ENCODE measurements at regions not wholly inside any gene's neighbourhood (a gene's known extent, or its start where the extent isn't known, plus 50 kb on each side); places are given as distances from the start of the nearest gene placed in this dataset.
"Not testable (repeated sequence)": the region's sequence is repeated elsewhere in the genome, so short reads cannot be mapped to it uniquely, and the experiment has no call there.

DNA sequence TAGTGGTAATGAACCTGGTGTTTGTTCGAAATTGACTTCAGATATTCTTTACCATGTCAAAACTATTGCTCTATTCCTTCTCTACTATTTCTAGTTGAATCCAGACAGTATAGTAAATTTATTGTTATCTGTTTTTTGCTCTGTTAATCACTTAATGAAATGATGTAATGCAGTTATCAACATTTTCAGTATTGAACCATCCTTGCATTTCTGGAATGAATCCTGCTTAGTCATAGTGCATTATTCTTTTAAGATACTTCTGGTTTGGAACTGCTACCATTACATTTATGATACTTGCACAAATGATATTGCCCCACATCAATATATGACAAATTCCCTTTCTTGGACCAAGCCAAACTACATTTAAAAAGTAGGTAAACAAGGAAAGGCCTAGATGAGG lies 554.0 kb upstream of the KLF4 start:
- DNase-seq (ENCODE audit: low read depth) = no peak

DNA sequence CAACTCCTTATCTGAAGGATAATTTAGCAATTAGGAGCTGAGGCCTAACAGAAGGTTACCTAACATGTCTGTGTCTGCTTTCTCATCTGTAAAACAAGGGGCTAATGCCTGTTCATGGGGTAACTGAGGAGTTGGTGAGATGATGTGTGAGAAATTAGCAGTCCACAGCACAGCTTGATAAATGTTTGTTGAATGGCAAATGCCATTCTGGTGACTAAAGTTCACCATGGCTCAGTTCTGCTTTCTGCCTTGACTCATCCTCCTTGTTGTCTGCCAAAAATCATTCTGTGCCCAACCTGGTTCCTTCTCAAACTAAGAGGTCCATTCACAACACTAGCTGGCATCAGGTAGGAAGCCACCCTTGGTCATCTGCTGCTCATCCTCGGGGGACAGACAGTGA lies 552.0 kb upstream of the KLF4 start:
- peak; percentile 90 for DNase-seq (ENCODE audit: low read depth)

DNA sequence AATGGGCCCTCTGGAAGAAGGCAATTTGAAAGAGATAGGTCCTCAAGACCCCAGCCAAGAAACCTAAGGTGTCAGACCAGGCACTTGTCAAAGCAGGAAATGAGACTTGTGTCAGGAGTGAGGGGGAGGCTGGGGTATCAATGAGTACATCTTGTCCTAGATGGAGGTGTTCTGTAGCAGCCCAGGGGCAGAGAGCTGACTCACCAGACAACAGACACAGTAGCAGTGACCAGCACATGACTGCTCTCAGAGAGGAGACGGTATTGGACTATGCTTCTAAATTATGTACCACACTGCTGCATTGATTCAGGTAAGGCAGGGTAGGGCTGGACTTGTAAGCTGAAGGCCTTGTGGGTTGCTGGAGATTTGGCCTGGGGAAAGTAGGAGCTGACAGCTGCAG lies 551.2 kb upstream of the KLF4 start:
- peak; percentile 81 for DNase-seq (ENCODE audit: low read depth)

DNA sequence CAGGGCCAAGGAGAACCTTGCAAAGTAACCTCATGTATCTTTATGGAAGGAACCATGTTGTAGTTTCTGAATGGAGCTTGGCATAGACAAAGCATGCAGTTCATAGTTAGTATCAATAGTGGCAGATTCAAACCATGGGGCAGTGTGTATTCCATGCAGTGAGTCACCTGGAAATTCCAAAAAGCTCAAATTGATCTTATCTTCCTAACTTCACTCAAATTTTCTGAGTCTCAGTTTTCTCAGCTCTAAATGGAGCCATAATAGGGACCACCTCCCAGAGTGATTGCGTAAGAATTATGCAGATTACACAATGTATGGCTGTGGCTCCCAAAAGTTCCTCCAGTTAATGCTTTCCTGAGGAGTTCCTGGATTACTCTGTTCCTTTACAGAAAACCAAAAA lies 549.9 kb upstream of the KLF4 start:
- DNase-seq (ENCODE audit: low read depth) = peak; percentile 43

DNA sequence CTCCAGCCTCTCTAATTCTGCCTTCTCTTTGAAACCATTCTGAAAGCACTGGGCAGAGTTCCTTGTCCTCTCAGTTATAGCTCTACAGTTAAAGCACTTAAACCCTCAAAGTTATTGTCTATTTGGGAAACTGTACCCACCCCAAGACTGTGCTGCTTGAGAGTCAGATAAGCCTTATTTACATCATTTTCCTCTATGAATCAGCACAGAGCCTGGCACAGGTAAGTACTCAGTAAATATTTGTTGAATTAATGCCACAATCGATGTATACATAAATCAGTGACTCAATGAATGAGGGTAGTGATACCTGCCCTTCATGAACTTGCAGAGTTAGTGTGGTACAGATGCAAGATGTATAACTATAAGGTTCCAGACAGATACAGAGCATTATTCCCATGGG lies 549.4 kb upstream of the KLF4 start:
- no peak for DNase-seq (ENCODE audit: low read depth)

DNA sequence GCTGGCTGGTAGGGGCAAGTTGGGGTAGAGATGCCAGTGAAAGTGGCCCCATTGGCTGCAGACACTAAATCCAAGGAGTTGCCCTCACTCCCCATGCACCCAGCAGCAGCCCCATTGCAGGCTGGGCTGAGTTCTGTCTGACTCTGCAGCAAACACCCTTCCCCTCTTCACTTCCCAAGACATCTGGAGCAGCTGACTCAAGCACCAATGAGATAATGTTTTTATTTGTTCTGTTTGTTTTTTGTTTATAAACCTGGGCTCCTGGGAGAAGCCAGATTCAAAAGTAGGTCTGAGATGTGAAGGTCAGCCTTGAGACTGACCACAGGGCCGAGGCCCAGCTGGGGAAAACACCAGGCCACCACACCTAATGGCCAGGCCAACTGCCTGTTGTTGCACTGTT lies 545.9 kb upstream of the KLF4 start:
- no peak for DNase-seq (ENCODE audit: low read depth)

DNA sequence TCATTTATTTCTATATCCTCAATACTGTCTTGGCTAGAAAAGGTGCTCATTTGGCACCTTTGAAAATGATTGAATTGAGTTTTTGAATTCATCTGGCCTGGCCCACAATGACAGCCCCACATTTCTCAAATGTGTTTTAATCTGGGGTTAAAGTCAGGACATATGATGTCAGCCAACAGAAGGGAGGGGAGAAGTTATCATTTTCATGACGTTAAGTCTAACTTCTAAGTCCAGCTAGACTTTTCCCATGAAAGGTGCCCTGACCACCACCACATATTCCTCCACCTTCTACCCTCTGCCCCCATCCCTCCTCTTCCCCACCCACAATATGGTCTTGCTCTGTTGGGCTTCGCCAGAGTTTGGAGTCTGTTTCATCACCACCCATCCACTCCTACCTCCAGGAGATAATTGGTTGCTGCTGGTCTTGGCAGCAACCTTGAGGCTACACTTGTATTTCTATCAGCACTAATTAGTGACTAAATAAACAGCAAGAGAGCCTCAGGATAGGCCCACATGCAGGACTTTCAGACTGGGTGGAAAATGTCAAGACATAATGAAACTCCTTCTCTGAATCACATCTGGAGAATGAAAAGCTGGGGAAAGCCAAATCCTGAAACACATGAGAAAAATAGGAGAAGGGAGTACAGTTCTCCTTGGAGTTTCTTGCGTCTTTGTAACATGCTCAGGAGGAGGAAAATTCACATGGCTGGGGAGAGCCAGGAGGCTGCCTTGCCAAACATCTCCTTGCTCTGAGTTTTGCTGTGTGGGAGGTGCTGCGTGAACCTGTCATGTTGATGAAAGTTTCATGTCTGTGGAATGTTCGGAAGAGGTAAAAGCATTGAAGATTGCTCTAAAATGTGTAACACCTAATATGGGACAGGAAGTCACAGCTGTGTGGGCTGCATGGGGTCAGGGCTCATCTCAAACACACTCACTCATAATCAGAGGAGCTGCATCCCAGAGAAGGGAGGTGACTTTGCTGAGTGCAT lies 544.7 kb upstream of the KLF4 start:
- DNase-seq (ENCODE audit: low read depth) = peak; percentile 22

DNA sequence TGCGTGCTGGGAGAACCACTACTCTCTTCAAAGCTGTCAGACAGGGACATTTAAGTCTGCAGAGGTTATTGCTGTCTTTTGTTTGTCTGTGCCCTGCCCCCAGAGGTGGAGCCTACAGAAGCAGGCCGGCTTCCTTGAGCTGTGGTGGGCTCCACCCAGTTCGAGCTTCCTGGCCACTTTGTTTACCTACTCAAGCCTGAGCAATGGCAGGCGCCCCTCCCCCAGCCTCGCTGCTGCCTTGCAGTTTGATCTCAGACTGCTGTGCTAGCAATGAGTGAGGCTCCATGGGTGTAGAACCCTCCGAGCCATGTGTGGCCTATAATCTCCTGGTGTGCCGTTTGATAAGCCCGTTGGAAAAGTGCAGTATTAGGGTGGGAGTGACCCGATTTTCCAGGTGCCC lies 542.5 kb upstream of the KLF4 start:
- not testable (repeated sequence) for DNase-seq (ENCODE audit: low read depth)

DNA sequence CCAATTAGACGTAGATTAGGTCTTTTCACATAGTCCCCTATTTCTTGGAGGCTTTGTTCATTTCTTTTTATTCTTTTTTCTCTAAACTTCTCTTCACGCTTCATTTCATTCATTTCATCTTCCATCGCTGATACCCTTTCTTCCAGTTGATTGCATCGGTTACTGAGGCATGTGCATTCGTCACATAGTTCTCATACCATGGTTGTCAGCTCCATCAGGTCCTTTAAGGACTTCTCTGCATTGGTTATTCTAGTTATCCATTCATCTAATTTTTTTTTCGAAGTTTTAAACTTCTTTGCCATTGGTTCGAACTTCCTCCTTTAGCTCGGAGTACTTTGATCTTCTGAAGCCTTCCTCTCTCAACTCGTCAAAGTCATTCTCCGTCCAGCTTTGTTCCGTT lies 541.7 kb upstream of the KLF4 start:
- not testable (repeated sequence) for DNase-seq (ENCODE audit: low read depth)

DNA sequence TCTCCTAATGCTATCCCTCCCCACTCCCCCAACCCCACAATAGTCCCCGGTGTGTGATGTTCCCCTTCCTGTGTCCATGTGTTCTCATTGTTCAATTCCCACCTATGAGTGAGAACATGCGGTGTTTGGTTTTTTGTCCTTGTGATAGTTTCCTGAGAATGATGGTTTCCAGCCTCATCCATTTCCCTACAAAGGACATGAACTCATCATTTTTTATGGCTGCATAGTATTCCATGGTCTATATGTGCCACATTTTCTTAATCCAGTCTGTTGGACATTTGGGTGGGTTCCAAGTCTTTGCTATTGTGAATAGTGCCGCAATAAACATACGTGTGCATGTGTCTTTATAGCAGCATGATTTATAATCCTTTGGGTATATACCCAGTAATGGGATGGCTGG lies 537.1 kb upstream of the KLF4 start:
- not testable (repeated sequence) for DNase-seq (ENCODE audit: low read depth)

DNA sequence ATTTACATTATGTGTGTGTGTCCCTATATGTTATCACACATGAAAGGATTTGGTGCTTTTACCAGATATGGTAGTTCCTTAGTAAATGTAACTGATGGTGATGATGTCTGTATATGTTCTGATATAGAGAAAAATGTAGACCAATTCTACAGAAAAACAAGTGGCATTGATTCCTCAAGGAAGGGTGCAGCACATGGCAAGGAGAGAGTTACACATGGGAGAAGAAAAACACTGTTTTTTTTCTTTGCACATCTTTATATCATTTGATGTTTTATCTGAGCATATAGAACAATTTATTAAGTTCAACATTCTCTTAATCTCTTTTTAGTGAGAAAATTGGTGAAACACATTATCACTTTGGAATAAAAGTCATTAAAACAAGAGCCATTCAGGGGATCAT lies 535.0 kb upstream of the KLF4 start:
- no peak for DNase-seq (ENCODE audit: low read depth)

DNA sequence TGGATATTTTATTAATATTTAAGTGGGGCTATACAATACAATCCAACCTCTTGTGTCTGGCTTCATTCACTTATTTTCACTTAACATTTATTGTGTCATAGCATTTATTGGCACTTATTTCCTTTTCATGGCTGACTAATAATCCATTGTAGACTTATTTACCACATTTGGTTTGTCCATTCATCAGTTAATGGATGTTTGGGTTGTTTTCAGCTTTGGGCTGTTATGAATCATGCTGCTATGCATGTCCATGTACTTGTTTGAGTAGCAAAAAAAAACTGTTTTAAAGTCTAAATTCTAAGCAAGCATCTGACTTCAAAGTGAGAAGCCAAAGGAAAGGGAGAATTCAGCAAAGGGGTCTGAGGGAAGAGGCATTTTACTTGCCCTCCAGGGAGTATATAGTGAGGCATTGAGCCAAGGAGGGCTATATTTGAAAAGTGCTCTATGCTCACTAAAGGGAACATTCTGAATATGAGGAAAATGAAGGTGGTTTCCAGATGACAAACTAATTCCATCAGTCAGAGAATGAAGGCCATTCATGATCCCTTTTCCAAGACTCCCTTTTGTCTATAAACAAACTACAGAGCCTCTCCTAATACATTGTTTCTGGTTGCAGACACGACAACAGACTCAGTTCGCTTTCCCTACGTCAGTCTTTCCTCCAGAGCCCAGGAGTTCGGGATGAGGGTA lies 532.8 kb upstream of the KLF4 start:
- DNase-seq (ENCODE audit: low read depth) = no peak

DNA sequence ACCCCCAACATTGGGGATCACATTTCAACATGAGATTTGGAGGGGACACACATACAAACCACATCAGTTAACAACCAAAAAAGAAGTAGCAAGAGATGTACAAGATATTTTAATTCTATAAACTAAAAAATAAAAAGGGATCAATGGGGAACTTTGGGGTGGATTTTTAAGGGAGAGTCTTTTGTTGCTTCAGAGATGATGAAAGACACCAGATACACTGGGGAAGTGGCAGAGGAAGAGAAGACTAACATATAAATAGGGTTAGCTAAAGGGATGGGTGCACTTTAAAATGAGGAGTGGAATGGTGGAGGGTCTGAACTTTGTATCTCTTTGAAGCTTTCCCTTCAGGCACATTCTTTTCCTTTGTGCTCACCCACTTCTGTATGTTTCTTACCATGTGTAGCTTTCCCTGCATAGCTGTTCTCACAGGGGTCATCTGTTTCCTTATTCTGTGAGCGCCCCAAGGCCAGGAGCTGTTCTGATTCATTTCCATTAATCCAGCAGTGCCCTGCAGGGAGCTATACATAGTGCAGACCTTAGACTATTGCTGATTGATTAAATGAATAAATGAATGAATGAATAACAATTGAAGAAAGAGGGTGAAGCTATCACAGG lies 531.6 kb upstream of the KLF4 start:
- DNase-seq (ENCODE audit: low read depth) = no peak

DNA sequence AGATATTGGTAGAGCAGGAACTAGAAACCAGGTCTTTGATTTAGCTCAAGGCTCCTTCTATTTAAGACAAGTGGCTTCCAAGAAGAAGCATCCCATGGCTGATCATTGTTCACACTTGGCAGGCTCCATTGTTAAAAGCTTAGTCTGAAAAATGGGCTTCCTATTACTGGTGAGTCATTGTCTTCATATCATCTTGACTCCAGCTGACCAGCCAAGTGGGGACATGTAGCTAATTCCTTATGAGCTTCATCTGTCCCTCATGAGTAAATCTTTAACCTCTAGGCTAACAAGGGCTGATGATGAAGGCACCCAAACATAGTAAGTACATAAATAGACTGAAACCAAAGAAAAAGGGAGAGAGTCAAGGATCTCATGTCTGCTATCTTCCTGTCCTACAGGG lies 530.3 kb upstream of the KLF4 start:
- no peak for DNase-seq (ENCODE audit: low read depth)

DNA sequence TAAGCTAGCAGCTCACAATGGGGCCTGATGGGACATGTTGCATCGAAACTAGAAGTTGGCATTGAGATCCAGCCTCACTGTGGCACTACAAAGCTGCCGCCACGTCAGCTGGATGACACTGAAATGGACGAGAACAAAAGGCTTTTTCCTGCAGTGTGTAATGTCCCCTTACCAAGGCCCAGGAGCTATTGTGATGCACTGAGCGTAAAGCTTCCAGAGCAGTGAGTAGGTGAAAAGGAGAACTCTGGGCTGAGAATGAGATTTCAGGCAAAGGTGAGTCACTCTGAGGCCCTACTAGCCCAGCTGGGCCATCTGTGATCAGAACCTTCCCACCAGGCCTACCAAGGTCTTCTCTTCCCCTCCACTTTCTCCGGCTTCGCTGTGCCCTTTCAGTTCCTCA lies 528.1 kb upstream of the KLF4 start:
- DNase-seq (ENCODE audit: low read depth) = no peak

DNA sequence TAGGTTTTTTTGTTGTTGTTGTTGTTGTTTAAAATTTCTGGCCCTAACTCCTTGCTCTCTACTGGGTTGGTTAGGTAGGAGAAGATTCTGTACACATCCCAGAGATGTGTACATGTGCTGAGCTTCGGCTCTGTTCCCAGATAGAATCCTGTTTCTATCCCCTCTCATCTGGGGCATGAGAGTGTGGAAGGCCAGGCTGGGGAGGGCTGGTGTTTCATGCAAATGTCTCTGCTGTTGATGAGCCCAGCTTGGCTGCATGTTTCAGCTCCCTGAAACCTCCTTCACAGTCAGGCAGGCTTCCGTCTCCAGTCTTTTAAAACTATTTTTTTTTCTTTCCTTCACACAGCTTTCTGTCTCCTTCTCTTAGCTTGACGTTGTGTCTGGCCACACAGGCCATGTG lies 526.9 kb upstream of the KLF4 start:
- DNase-seq (ENCODE audit: low read depth) = no peak

DNA sequence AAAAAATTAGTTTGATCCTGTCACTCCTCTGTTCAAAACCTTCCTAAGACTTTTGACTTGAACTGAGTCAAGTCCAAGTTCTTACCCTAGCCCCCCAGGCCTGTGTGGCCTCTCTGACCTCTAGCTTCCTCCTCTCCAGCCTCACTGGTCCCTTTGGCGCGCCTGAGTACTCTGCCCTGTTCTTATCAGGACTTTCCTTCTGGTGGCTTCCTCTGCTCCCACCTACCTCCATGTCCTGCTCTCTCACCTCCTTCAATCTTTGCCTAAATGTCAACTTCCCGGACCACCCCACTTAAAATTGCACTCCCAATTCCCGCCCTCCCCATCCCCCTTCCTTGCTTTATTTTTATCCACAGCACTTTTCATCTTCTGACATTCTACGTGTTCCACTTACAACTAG lies 526.1 kb upstream of the KLF4 start:
- no peak for DNase-seq (ENCODE audit: low read depth)

DNA sequence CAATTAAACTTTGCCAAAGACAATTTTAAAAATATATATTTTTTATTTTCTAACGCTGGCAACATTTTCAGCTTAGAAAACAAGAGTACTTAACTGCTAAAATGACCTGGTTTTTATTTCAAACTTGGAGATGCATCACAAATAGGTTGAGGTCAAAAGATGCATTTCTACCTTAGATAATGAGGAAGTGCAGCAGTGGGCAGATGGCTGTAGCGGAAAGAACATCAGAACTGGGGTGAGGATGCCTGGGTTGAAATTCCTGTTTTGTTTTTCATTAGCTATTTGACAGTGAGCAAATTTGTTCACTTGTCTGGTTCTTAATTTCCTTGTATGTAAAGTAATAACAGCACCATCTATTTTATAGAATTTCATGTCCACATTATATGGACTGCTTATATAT lies 524.8 kb upstream of the KLF4 start:
- DNase-seq (ENCODE audit: low read depth) = no peak

DNA sequence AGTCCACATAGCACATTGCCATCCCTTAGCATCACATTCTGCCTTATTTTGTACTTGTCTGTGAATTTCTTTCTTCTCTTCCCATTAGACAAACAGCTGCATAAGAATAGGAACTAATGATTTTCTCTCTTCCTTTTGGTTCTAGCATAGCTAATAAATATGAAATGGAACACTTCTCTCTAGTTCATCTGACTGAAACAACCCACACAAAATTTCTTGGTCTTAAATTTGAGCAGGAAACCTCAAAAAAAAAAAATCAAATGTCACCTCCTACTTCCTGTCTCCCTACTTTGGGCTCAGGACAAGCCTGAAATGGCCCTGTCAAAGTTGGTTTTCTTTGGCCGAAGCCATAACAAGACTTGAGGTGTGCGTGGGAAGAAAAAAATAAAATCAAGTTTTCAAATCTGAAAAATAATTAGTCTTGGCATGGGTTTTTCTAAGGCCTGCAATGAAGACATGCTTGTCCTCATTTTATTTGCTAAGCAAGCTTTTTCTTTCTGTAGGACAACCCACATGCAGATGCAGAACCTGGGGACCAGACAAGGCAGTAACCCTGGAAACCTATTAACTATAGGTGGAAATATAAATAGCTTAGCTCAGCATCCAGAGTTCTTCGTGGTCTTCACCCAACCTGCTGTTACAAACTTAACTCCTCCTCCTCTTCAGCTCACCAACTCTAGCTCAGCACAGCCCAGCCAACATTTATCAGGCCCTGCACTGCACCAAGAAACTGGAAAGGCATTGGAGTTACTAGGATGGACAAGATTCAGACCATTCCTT lies 523.5 kb upstream of the KLF4 start:
- no peak for DNase-seq (ENCODE audit: low read depth)

DNA sequence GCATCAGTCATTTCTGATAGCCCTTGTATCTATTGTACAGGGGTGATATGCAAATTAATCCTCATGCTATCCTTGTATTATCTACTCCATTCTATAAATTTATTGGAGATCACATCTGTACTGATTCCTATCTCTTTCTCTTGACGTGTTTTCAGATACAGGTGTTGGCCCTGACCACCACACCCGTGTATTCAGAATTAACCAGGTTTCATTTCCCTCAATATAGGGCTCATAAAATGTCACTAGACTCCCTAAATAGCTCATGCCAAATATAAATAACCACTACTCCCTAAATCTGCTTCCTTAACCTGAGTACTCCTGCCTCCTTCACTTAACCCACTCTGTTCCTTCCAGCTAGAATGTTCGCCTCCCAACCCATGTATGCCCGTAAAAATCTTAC lies 522.8 kb upstream of the KLF4 start:
- no peak for DNase-seq (ENCODE audit: low read depth)

DNA sequence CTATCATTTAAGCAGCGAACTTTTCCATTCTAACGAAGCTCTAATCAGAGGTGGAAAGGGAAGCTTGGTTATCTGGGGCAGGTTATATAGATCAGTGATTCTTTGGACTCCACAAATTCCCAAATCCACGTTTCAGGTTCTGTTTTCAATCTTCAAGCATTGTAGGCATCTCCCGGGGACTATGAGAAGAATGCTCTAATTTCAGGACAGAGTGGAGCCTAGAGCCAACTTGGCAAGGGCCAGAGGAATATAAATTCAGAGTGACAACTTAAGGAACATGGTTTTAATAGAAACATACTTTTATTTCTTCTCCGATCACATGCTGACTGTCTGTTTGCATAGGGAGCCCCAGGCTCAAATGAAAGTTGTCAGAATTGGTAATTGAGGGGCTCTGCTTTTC lies 514.0 kb upstream of the KLF4 start:
- no peak for DNase-seq (ENCODE audit: low read depth)

DNA sequence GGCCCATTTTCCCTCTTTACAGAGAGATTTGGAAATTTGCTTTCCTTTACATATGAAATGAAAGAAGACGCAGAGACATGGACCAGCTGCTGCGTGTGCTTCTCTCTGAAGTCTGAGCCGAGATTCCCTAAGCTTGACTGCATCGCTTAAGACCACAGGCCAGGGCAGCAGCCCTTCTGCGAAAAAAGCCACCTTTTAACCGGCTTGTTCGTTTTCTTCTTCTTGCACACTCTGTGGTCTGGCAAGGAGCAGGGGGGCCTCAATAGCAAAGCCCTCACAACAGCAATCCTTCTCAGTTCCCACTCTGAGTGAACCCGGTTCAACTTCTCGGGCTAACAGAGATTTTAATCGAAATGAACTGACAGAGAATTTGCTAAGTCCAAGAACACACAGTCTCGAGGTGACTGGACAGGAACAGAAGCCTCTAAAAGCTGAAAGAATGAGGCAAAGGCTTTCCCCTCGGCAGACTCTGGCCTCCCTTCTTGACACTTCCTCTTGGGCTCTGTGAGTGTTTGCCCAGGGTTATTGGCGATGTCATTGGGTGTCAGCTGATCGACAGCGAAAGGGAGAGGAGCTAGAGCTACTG lies 512.9 kb upstream of the KLF4 start:
- DNase-seq (ENCODE audit: low read depth) = no peak
